ENCODE measurements at regions not wholly inside any gene's neighbourhood (a gene's known extent, or its start where the extent isn't known, plus 50 kb on each side); places are given as distances from the start of the nearest gene placed in this dataset.

GRCh38 chr10:22475651-22476600 is 130.6 kb downstream of the SPAG6 start:
- no peak for TF ChIP-seq CTCF (IDR thresholded peaks at IDR 0.05)
- no peak for TF ChIP-seq EP300 (IDR thresholded peaks at IDR 0.05)

Data from esophagus muscularis mucosa (tissue), 3 donors.